Glutamatergic neuron (in vitro differentiated cells): ENCODE measurements at regions not wholly inside any gene's neighbourhood (a gene's known extent, or its start where the extent isn't known, plus 50 kb on each side); places are given as distances from the start of the nearest gene placed in this dataset.

Experiments
- DNase-seq: peaks from one replicate; pipeline ENCODE4 v3.0.0; 2022
- H3K27ac Mint-ChIP-seq: one replicate; pipeline ENCODE4 v1.8.0; 2020; ENCODE audit warnings: mild to moderate bottlenecking, mixed read lengths, inconsistent platforms; ENCODE audit not compliant: unreplicated experiment
- H3K27me3 Mint-ChIP-seq: one replicate; pipeline ENCODE4 v1.8.0; 2020; ENCODE audit warnings: mild to moderate bottlenecking, moderate library complexity, mixed read lengths, inconsistent platforms; ENCODE audit not compliant: unreplicated experiment
- H3K36me3 Mint-ChIP-seq: one replicate; pipeline ENCODE4 v1.8.0; 2020; ENCODE audit warnings: mild to moderate bottlenecking, mixed read lengths, inconsistent platforms; ENCODE audit not compliant: unreplicated experiment
- H3K4me1 Mint-ChIP-seq: one replicate; pipeline ENCODE4 v1.8.0; 2020; ENCODE audit warnings: mild to moderate bottlenecking, low read depth, mixed read lengths, inconsistent platforms; ENCODE audit not compliant: unreplicated experiment
- H3K4me3 Mint-ChIP-seq: one replicate; pipeline ENCODE4 v1.8.0; 2020; ENCODE audit warnings: mild to moderate bottlenecking, mixed read lengths, inconsistent platforms; ENCODE audit not compliant: unreplicated experiment
- H3K9me3 Mint-ChIP-seq: one replicate; pipeline ENCODE4 v1.8.0; 2020; ENCODE audit warnings: mild to moderate bottlenecking, moderate library complexity, mixed read lengths, inconsistent platforms; ENCODE audit not compliant: unreplicated experiment
- CTCF ChIP-seq: fragments of 200-600 bp; sonication (generic); IDR thresholded peaks from one replicate; pipeline ENCODE4 v1.5.0; 2021; ENCODE audit not compliant: partially characterized antibody, unreplicated experiment

- H3K4me3 Mint-ChIP-seq = no peak overlapping the region
- H3K9me3 Mint-ChIP-seq = no peaks in the 10 kb centered on the region
- no peak for TF ChIP-seq CTCF
- no peak for DNase-seq
- no peaks in the 10 kb centered on the region for H3K36me3 Mint-ChIP-seq
- no peaks in the 10 kb centered on the region for H3K27me3 Mint-ChIP-seq
- peaks cover under 1% of the 10 kb centered on the region for H3K4me1 Mint-ChIP-seq
- no peak overlapping the region for H3K27ac Mint-ChIP-seq
These were observed 825.7 kb downstream of the FAM181B start for GRCh38 chr11:81907996-81908395.

- TF ChIP-seq CTCF = no peak
- H3K27me3 Mint-ChIP-seq = no peaks in the 10 kb centered on the region
- H3K4me3 Mint-ChIP-seq = no peak overlapping the region
- H3K27ac Mint-ChIP-seq = no peak overlapping the region
- H3K4me1 Mint-ChIP-seq = no peaks in the 10 kb centered on the region
- no peak for DNase-seq
- peaks cover 5% of the 10 kb centered on the region for H3K9me3 Mint-ChIP-seq
- peaks cover 8% of the 10 kb centered on the region for H3K36me3 Mint-ChIP-seq
These were observed 834.5 kb downstream of the FAM181B start for GRCh38 chr11:81899156-81899555.

- TF ChIP-seq CTCF = no peak
- DNase-seq = no peak
- Mint-ChIP-seq H3K27ac (no peak overlapping the region), H3K4me1 (no peaks in the 10 kb centered on the region), H3K4me3 (no peak overlapping the region), H3K36me3 (peaks cover 8% of the 10 kb centered on the region), H3K9me3 (peaks cover 6% of the 10 kb centered on the region), H3K27me3 (peaks cover 2% of the 10 kb centered on the region)
These were observed 836.0 kb downstream of the FAM181B start for GRCh38 chr11:81897639-81898038.

- H3K27ac Mint-ChIP-seq = no peak overlapping the region
- H3K4me1 Mint-ChIP-seq = no peaks in the 10 kb centered on the region
- H3K4me3 Mint-ChIP-seq = no peak overlapping the region
- peaks cover 2% of the 10 kb centered on the region for H3K27me3 Mint-ChIP-seq
- H3K9me3 Mint-ChIP-seq = peaks cover 5% of the 10 kb centered on the region
- TF ChIP-seq CTCF = no peak
- no peaks in the 10 kb centered on the region for H3K36me3 Mint-ChIP-seq
- DNase-seq = no peak
These were observed 838.4 kb downstream of the FAM181B start for GRCh38 chr11:81895258-81895657.

GRCh38 chr11:81892770-81893635 is 840.7 kb downstream of the FAM181B start:
- DNase-seq = no peak
- H3K4me3 Mint-ChIP-seq = no peak overlapping the region
- no peak for TF ChIP-seq CTCF
- H3K36me3 Mint-ChIP-seq = peaks cover 7% of the 10 kb centered on the region
- no peak overlapping the region for H3K27ac Mint-ChIP-seq
- H3K27me3 Mint-ChIP-seq = peaks cover 2% of the 10 kb centered on the region
- H3K9me3 Mint-ChIP-seq = peaks cover 5% of the 10 kb centered on the region
- H3K4me1 Mint-ChIP-seq = no peaks in the 10 kb centered on the region
